ENCODE measurements at regions not wholly inside any gene's neighbourhood (a gene's known extent, or its start where the extent isn't known, plus 50 kb on each side); places are given as distances from the start of the nearest gene placed in this dataset.
"Not testable (repeated sequence)": the region's sequence is repeated elsewhere in the genome, so short reads cannot be mapped to it uniquely, and the experiment has no call there.

DNA sequence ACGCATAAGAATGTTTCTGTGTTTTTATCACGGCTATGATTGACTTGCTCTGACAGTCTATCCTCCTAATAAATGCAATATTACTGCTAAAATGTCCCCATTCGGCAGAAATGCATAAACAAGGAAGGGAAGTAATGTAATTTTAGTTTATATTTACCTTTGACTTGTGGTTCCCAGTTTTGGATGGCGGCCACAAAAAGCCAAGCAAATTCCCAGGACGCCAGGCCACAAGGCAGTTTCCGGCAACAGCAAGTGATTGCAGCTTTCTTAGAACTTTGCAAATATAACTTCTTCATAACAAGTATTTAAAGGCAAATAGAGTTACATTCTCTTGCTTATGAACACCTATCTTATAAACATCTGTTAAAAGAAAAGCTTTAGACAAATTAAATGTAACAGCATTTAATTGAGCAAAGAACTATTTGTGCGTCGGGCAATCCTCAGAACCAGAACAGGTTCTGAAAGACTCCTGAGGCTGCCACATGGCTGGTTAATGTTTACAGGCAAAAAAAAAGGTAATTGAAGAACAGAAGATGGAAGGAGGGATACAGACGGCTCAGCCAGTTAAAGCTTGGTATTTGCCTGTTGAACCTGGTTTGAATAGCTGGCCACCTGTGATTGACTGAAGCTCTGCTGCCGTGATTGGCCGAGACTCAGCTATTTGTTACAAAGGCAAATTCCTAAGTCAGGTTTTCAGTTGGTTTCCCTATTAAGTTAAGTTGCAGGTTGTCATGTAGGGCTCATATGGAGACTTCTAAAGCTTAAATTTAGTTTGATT lies 80.8 kb downstream of the C21orf91 start:
- DNase-seq (ENCODE audit: low read depth in 2 of 2): no peak

DNA sequence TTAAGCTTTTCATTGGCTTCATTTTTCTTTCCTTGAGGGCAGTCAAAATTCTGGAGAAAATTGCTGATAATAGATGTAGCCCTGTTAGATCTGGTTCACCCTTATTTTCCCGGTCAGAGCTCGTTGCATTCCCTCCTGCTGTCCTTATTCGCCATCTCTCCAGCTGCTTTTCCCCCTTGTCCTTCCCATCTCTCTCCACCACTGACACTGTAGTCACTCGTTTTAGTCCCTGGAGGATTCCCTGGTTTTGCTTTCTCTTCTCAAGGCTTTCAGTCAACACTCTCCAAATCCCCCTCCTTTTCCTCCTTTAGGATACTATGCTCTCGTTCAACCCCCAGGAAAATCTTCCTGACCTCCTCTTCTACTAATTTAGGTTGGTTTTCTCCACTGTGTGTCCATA lies 83.1 kb downstream of the C21orf91 start:
- DNase-seq (ENCODE audit: low read depth in 2 of 2): no peak

DNA sequence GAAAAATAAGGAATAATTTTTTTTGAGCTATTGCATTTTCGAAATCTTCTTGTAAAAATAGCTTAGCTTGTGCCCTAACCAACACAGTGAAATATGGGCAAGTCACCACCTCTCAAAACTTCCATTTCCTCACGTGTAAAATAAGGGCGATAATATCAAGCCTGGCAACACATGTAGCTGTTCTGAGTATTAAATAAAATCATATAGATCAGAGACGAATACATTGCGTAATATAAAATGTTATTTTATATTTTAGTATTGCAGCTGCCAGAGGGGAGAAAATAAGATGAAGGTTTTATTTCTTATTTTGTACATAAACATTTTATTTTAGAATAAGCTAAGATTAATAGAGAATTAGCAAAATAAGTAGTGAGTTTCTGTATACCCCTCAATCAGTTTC lies 85.9 kb downstream of the C21orf91 start:
- no peak for DNase-seq (ENCODE audit: low read depth in 2 of 2)

DNA sequence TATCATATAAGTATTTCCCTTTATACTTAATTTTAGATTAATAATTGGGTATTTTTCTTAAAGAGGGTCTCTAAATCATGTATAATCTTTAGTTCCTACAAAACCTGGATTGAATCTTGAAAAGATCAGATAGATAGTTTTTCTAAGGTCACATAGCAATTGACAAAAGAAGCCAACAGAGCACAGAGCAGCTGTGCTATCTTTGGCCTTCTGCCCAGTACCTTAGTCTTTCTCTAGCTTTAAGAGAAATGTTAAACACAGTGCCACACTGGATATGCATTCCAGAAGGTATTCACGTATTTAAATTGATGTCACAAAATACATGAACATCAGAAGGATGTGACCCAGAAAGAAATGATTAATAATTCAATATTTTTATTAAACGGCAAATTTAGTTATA lies 86.8 kb downstream of the C21orf91 start:
- DNase-seq (ENCODE audit: low read depth in 2 of 2): no peak

DNA sequence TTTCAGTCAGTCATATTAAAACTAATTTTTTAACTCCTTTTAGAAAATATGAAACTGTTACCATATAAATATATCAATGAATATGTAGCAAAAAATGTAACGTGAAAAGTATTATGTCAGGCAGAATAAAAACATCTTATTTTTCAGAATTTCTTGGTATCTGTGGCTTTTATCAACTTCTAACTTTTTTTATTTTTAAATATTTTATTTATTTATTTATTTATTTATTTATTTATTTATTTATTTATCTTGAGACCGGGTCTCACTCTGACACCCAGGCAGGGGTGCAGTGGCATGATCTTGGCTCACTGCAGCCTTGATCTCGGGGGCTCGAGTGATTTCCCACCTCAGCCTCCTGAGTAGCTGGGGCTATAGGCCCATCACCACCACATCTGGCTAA lies 87.6 kb downstream of the C21orf91 start:
- no peak for DNase-seq (ENCODE audit: low read depth in 2 of 2)

DNA sequence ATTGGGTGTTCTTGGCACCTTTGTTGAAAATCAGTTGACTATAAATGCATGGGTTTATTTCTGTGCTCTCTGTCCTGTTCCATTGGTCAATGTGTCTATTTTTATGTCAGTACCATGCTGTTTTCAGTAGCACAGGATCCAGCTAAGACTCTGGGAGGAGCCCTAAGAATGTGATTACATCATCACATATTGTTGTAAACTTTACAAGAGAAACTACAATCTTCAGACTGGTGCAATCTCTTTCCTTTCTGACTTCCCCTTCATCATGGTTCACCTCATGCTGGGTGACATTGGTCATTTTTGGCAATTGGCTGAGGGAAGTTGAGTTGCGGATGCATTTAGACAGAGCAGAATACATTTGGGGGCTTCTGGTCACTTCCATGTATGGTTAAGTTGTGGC lies 88.4 kb downstream of the C21orf91 start:
- DNase-seq (ENCODE audit: low read depth in 2 of 2): no peak

DNA sequence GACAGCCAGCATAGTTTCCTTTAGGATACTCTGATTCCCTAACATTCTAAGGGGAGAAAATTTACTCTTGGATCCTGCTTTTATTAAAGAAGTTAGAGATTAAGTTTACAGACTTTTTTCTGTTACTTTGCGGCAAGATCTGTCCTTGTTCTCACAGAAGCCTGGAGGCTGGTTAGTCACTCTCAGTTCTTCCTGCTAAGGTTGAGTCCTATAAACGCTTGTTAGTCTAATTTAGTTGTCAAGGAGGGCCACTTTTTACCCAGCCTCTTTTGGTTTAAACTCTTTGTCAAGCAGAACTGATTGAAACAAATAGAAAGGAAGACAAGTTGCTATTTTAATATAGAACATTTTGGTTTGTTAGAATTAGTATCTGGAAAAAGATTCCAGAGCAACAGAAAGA lies 89.7 kb downstream of the C21orf91 start:
- no peak for DNase-seq (ENCODE audit: low read depth in 2 of 2)

DNA sequence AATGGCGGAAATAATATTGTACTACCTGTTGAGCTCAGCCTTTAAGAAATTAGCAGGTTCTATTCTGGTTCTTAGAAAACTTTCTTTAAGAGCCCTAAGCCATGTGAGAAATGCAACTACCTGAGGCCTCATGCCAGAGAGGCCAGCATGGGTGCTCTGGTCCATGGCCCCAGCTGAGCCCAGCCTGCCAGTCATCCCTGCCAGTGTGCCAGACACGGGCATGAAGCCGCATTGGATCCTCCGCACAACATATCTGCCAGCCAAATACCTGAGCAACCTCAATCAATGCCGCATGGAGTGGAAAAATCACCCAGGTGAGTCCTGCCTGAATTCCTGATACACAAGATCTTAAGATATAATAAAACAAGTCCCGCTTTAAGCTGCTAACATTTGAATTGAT lies 91.8 kb downstream of the C21orf91 start:
- no peak for DNase-seq (ENCODE audit: low read depth in 2 of 2)

DNA sequence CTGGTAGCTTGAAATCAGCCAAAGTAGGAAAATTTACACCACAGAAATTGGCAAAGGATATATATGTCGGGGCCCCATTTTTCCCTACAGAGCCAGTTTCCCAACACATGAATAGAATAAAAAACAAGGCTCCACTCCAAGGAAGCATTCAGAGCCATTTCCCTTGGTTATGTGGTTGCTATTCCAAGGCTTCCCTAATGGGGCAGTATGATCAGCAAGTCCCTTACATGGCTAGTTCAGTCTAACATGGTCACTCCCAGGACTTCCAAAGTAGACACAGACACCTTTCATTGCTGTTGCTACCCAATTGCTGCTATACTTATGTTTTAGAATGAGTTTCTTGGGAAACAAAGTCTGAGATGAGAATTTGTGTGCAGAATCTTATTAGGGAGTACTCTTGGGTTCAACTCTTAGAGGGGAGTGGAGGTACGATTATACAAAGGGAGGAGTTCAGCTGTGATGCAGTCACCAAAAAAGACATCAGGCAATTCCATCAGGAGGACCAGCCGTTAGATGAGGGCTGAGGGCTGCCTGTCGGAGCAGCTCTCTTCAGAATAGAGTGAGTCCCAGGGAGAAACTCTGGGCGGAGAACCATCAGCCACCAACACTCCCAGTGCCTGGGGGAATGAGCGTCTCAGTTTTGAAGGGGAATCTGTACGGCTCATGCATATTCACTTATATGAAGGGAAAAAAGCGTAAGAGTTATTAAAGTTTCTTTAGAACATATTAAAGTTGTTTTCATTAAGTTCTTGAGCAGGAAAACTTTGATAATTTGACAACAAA lies 92.9 kb downstream of the C21orf91 start:
- no peak for DNase-seq (ENCODE audit: low read depth in 2 of 2)

DNA sequence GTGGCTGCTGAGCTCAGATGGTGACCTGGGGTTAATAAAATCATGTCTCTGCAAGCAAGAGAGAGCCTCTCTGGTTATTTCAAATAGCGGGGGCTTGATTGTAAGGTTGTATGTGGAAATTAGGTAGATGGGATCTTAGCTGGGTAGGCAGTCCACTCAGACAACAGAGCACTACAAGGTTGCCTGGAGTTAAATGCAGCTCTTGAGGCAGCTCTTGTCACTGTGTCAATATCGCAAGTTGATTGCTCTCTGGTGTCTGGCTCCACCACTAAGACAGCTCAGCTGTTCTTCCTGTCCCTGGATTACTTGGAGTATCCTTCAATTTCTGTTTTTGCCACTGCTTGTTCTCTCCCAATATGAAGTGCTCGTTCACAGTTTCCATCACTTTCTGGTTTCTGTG lies 93.8 kb downstream of the C21orf91 start:
- no peak for DNase-seq (ENCODE audit: low read depth in 2 of 2)

DNA sequence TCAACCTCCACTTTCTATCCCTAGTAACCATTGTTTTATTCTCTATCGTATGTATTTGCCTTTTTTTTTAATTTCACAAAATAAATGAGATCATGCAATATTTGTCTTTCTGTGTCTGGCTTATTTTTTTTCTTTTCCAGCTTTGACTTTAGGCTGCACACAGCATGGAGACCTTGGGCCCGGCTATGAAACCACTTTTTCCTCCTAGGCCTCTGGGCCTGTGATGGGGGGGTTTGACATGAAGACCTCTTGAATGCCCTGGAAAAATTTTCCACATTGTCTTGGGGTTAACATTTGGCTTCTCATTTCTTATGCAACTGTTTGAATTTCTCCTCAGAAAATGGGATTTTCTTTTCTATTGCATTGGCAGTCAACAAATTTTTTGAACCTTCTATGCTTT lies 100.2 kb upstream of the BTG3 start:
- no peak for DNase-seq (ENCODE audit: low read depth in 2 of 2)

DNA sequence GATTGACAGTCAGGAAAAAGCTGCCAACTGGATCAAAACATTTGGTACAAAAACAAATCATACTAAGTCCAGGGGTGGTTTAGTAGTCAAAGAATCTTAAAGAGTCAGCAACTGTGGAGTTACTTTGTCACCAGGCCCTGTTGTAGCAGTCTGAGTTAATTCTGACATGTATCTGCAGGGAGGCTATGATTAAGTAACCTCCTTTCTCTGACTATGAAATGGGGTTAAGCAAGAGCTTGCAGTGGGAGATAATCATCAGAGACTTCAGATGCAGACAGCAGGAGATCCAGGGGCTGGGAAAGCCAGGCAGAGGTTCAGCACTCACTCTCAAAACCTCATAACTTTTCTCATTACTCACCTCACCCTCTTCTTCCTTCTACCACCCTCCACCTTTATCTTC lies 99.2 kb upstream of the BTG3 start:
- no peak for DNase-seq (ENCODE audit: low read depth in 2 of 2)

DNA sequence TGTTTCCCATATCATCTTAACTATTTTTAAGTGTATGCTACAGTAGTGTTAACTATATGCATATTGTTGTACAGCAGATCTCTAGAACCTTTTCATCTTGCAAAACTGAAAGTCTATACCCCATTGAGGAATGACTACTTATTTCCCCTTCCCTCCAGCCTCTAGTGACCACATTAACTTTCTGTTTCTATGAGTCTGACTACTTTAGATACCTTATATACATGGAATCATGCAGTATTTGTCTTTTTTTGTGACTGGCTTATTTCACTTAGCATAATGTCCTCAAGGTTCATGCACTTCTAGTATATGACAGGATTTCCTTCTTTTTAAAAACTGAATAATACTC lies 96.5 kb upstream of the BTG3 start:
- no peak for DNase-seq (ENCODE audit: low read depth in 2 of 2)

DNA sequence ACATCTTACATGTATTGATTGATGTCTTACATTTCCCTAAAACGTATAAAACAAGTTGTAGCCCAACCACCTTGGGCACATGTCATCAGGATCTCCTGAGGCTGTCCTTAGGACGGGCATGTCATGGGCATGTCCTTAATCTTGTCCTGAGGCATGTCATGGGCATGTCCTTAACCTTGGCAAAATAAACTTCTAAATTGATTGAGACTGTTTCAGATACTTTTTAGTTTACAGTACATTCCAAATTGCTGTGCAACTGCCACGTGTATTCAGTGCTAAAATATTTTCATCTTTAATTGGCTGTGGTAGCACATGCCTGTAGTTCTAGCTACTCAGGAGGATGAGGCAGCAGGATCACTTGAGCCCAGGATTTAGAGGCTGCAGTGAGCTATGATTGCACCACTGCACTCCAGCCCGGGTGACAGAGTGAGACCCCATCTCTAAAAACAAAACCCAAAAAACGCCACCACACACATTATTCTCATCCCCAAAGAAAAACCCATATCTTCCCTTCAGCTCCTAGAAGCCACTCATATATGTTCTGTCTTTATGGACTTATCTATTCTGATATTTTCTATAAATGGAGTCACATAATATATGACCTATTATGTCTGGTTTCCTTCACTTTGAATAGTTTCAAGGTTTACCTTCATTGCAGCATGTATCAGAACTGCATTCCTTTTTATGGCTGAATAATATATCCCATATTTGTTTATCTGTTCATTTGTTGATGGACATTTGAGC lies 96.0 kb upstream of the BTG3 start:
- no peak for DNase-seq (ENCODE audit: low read depth in 2 of 2)

DNA sequence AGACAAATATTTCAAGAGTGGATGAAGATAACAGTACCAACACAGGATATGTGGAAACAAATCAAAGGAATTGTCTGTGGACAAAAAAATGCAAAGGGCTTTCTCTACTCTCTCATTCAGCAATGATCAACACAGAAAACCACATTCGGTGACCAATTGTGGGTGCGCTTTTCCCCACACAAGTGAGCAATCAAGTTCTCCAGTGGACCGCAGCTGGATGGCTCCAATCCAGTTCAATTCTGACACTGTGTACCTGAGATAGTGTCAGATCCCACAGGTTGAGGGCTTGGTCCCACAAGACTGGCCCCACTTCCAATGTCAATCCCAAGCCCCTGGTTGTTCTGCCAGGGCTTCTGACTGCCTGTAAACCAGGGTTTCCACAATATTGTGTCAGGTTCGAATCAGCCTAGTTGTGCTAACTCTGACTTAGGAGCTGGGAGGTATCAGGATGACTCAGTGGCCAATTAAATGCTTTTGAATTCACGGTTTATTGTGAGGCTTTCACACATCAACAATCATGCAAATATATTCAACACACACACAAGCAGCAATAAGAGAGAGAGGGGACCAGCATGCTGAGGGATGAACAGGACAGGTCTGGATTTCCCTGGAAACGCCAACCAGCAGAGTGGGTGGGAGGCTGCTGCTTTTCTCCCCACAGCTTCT lies 87.0 kb upstream of the BTG3 start:
- no peak for DNase-seq (ENCODE audit: low read depth in 2 of 2)

DNA sequence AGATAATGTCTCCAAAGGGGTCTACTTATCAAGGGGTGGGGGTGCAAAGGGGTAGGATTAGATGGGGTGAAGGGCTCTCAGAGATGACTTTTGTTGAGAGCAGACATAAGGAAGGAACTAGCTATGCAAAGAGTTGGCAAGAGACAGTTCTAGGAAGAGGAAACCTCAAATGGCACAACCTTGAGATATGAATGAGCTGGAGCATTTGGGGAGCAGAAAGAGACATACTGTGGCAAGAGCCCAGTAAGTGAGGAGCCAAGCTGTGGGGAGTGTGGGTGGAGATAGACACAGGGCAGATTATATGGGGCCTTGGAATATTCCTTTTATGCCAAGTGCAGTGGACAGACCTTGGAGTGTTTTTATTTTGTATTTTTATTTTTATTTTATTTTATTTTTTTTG lies 84.8 kb upstream of the BTG3 start:
- DNase-seq (ENCODE audit: low read depth in 2 of 2): no peak

DNA sequence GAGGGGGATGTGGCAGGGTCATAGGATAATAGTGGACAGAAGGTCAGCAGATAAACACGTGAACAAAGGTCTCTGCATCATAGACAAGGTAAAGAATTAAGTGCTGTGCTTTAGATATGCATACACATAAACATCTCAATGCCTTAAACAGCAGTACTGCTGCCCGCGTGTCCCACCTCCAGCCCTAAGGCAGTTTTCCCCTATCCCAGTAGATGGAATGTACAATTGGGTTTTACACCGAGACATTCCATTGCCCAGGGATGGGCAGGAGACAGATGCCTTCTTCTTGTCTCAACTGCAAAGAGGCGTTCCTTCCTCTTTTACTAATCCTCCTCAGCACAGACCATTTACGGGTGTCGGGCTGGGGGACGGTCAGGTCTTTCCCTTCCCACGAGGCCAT lies 81.7 kb upstream of the BTG3 start:
- not testable (repeated sequence) for DNase-seq (ENCODE audit: low read depth in 2 of 2)

DNA sequence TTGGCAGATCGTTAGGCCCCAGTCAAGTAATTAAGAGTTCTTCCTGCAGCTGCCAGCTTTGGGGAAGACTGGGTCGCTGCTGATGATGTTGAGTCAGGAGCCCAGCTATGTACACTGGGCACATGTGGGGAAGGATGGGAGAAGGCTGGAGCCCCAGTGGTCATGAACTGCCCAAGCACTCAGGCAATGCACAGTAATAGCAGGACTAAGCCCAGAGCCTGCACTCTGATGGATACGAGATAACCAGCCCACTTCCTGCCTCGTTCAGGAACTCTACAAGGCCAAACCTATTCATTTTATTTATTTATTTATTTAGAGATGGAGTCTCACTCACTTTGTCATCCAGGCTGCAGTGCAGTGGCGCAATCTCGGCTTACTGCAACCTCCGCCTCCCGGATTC lies 81.1 kb upstream of the BTG3 start:
- no peak for DNase-seq (ENCODE audit: low read depth in 2 of 2)

DNA sequence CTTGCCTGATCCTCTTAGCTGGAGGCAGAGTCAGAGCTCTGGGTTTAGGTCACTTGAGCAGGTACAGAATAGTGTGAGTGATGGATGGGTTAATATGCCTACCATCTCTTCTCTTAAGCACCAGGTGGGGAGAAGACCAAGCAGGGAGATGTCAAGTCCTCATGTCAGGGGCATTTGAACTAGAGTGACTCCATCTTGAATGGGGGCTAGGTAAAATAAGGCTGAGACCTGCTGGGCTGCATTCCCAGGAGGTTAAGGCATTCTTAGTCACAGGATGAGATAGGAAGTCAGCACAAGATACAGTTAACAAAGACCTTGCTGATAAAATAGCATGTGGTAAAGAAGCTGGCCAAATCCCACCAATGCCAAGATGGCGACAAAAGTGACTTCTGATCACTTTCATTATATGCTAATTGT lies 77.4 kb upstream of the BTG3 start:
- no peak for DNase-seq (ENCODE audit: low read depth in 2 of 2)

DNA sequence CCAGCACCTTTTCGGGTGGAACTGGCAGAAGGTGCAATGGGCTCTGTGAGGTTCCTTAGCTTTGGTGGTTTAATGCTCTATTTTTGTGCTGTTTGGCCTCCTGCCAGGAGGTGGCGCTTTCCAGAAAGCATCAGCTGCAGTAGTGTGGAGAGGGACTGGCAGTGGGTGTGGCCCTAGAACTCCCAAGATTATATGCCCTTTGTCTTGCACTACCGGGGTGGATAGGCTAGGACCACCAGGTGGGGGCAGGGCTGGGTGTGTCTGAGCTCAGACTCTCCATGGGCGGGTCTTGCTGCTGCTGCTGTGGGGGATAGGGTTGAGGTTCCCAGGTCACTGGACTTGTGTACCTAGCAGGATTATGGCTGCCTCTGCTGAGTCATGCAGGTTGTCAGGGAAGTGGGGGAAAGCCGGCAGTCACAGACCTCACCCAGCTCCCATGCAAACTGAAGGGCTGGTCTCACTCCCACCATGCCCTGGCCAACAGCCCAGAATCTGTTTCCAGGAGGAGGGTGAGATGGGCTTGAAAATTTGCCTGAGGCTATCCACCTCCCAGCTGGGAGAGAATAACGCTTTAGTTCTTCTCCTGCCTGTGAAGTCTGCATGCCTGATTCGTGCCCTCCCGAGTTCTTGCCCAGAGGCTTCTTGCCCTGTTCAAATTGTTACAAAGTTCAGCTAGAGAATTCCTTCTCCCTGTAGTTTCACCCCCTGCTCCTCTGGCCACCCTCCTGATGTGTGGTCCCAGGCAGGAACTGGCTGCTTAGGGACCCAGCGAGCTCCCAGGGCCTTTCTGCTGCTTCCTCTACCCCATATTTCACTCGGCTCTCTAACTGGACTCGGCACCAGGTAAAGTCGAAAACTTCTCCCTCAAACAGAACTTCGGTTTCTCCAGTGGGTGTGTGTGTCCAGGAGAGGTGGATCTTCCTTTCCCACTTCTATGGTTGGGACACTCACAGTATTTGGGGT lies 76.5 kb upstream of the BTG3 start:
- DNase-seq (ENCODE audit: low read depth in 2 of 2): peak; percentile 25 to 27

DNA sequence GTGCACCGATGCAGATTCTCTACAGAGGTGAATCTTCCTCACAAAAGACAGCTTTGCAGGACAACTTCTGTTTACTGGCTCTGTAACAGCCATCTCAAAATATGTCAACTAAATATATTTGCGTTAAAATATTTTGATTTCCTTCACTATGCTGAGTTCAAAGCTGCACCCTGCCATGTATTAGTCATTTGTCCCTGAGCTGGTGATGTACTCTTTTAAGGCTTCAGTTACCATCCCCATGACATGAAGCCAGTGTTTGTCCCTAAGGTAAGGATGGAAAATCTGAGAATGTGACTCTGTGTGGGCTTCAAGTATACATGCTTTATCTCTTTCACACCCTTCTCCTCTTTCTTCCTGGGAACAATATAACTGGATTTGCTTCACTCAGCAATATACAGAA lies 70.2 kb upstream of the BTG3 start:
- DNase-seq (ENCODE audit: low read depth in 2 of 2): no peak

Data from stimulated activated CD4-positive, alpha-beta T cell treated with anti-CD3 and anti-CD28 coated beads, Interleukin-15, amount 100 ng/mL, for 48 hours (primary cell).